Astrocyte of the spinal cord (primary cell): ENCODE measurements at regions not wholly inside any gene's neighbourhood (a gene's known extent, or its start where the extent isn't known, plus 50 kb on each side); places are given as distances from the start of the nearest gene placed in this dataset.
"Not testable (repeated sequence)": the region's sequence is repeated elsewhere in the genome, so short reads cannot be mapped to it uniquely, and the experiment has no call there.

Source experiments
- DNase-seq: peaks from one replicate; pipeline ENCODE4 v3.0.0; 2011; ENCODE audit warnings: low read depth, low spot score
- H3K4me3 ChIP-seq: 2 replicates; pipeline ENCODE4 v1.5.1; 2011; ENCODE audit warnings: low read depth, mild to moderate bottlenecking, low read length, moderate library complexity
- CTCF ChIP-seq: IDR thresholded peaks from 2 replicates; pipeline ENCODE4 v1.5.1; 2012; ENCODE audit warnings: low read depth, mild to moderate bottlenecking, low read length, inconsistent platforms
- in situ Hi-C: cut with HindIII; loops from 2 replicates; pipeline ENCODE4 v1.10.0; 2017; ENCODE audit warnings: low sequenced_read_pairs

GRCh38 chr2:144986691-144987090 is 466.8 kb upstream of the ZEB2 start:
- H3K4me3 ChIP-seq: no peak overlapping the region
- DNase-seq: no peak
- in situ Hi-C loops: no loop called here
- TF ChIP-seq CTCF: no peak

- in situ Hi-C loops: no loop called here
- no peak overlapping the region for H3K4me3 ChIP-seq
- no peak for TF ChIP-seq CTCF
- DNase-seq: no peak
Measured at GRCh38 chr2:144984038-144984437, 464.1 kb upstream of the ZEB2 start.

GRCh38 chr2:144983107-144983506 is 463.2 kb upstream of the ZEB2 start:
- TF ChIP-seq CTCF: no peak
- H3K4me3 ChIP-seq: no peak overlapping the region
- in situ Hi-C loops: no loop called here
- DNase-seq: no peak

GRCh38 chr2:144982481-144982880 is 462.6 kb upstream of the ZEB2 start:
- no peak overlapping the region for H3K4me3 ChIP-seq
- no peak for DNase-seq
- no peak for TF ChIP-seq CTCF
- in situ Hi-C loops: no loop called here

GRCh38 chr2:144975881-144976280 is 456.0 kb upstream of the ZEB2 start:
- no peak for DNase-seq
- TF ChIP-seq CTCF: no peak
- in situ Hi-C loops: no loop called here
- H3K4me3 ChIP-seq: no peak overlapping the region

GRCh38 chr2:144972676-144973075 is 452.8 kb upstream of the ZEB2 start:
- TF ChIP-seq CTCF: no peak
- in situ Hi-C loops: no loop called here
- no peak overlapping the region for H3K4me3 ChIP-seq
- DNase-seq: no peak

- no peak for DNase-seq
- no peak for TF ChIP-seq CTCF
- in situ Hi-C loops: no loop called here
- no peak overlapping the region for H3K4me3 ChIP-seq
Measured at GRCh38 chr2:144971786-144972335, 451.9 kb upstream of the ZEB2 start.

GRCh38 chr2:144970410-144970809 is 450.5 kb upstream of the ZEB2 start:
- in situ Hi-C loops, H3K4me3 ChIP-seq, DNase-seq: not testable (repeated sequence)

GRCh38 chr2:144969564-144969963 is 449.6 kb upstream of the ZEB2 start:
- H3K4me3 ChIP-seq, DNase-seq, in situ Hi-C loops: not testable (repeated sequence)
